Endothelial cell of umbilical vein (primary cell): ENCODE measurements at regions not wholly inside any gene's neighbourhood (a gene's known extent, or its start where the extent isn't known, plus 50 kb on each side); places are given as distances from the start of the nearest gene placed in this dataset.

Experiments
- BruUV-seq: library from RNA; stranded (reverse); fragments of 400-500 nt; replicated peaks from 2 replicates; lab custom pipeline; 2021; lab: Mats Ljungman, UMichigan
- CTCF ChIA-PET: fragments of 300-600, 350-600 bp; sonication (Branson Sonifier 250); formaldehyde crosslinking; loops from one replicate; lab custom pipeline; 2021; ENCODE audit warnings: antibody characterized with exemption, inconsistent platforms; lab: Charles Lee
- POLR2A ChIA-PET: fragments of 300-600, 350-600 bp; sonication (Branson Sonifier 250); formaldehyde crosslinking; loops from one replicate; lab custom pipeline; 2021; ENCODE audit warnings: antibody characterized with exemption, inconsistent platforms; lab: Charles Lee
- DNase-seq: peaks from one replicate; pipeline ENCODE4 v3.0.0-alpha.2; 2011; ENCODE audit warnings: low read depth, low spot score
- FAIRE-seq: peaks from 2 replicates; lab custom pipeline; 2011; peaks lifted over from hg19 to GRCh38; lab: Jason Lieb, UNC
- H2AFZ ChIP-seq: 2 replicates; pipeline ENCODE4 v1.6.0; 2012; ENCODE audit warnings: low read depth, low read length, control low read depth, inconsistent platforms
- H3K27ac ChIP-seq: 2 replicates; pipeline ENCODE4 v1.5.1; 2011; ENCODE audit warnings: low read depth, mild to moderate bottlenecking, control low read depth, low read length, moderate library complexity; ENCODE audit not compliant: insufficient read depth
- H3K27me3 ChIP-seq, 2 experiments: 2 replicates each; pipeline versions ENCODE4 v1.6.0 to v1.6.1; 2011; ENCODE audit warnings: low read length in 2 of 2, mixed read lengths in 1 of 2; ENCODE audit not compliant: control insufficient read depth in 2 of 2, insufficient read depth in 2 of 2
- H3K36me3 ChIP-seq, 2 experiments: 2 replicates in 1 of 2; 3 replicates in 1 of 2; pipeline ENCODE4 v1.5.1; 2011; ENCODE audit warnings: low read length in 2 of 2, mild to moderate bottlenecking in 1 of 2, moderate library complexity in 1 of 2; ENCODE audit not compliant: control insufficient read depth in 2 of 2, insufficient read depth in 2 of 2; ENCODE audit errors: extremely low read depth in 1 of 2
- H3K4me1 ChIP-seq: 3 replicates; pipeline ENCODE4 v1.5.1; 2011; ENCODE audit warnings: mild to moderate bottlenecking, low read length; ENCODE audit not compliant: control insufficient read depth, insufficient read depth; ENCODE audit errors: extremely low read depth
- H3K4me2 ChIP-seq: 2 replicates; pipeline ENCODE4 v1.6.1; 2011; ENCODE audit warnings: low read length, control low read depth, mixed read lengths; ENCODE audit not compliant: insufficient read depth
- H3K4me3 ChIP-seq, 3 experiments: fragments of 200-600 bp in 1 of 3; sonication (generic), shearing (Covaris generic) in 1 of 3; replicated peaks in 1 of 3; 2 replicates each; pipeline ENCODE4 v1.5.1; 2011 to 2016; ENCODE audit warnings: control low read depth in 3 of 3, low read length in 3 of 3, mild to moderate bottlenecking in 2 of 3, inconsistent platforms in 1 of 3, low read depth in 1 of 3, moderate library complexity in 1 of 3; ENCODE audit not compliant: insufficient read depth in 1 of 3
- H3K79me2 ChIP-seq: 2 replicates; pipeline ENCODE4 v1.6.0; 2012; ENCODE audit warnings: low read length, inconsistent platforms; ENCODE audit not compliant: control insufficient read depth, insufficient read depth
- H3K9ac ChIP-seq: replicated peaks from 2 replicates; pipeline ENCODE3; 2011; ENCODE audit warnings: low read length, control low read depth; ENCODE audit not compliant: insufficient read depth; ENCODE audit errors: extremely low read depth
- H3K9me1 ChIP-seq: replicated peaks from 3 replicates; pipeline ENCODE4 v1.6.0; 2011; ENCODE audit warnings: mild to moderate bottlenecking, low read length; ENCODE audit not compliant: control insufficient read depth, insufficient read depth; ENCODE audit errors: extremely low read depth
- H3K9me3 ChIP-seq: replicated peaks from 2 replicates; pipeline ENCODE4 v1.5.1; 2012; ENCODE audit warnings: low read length, inconsistent platforms; ENCODE audit not compliant: control insufficient read depth, insufficient read depth
- H4K20me1 ChIP-seq: replicated peaks from 2 replicates; pipeline ENCODE3; 2011; ENCODE audit warnings: mild to moderate bottlenecking, low read length; ENCODE audit not compliant: control insufficient read depth, insufficient read depth; ENCODE audit errors: extremely low read depth
- CTCF ChIP-seq, 2 donors: IDR thresholded peaks; 1 replicate in 1 of 2; 2 replicates in 1 of 2; pipeline ENCODE4 v1.5.1; 2011; ENCODE audit warnings: low read length in 2 of 2, mild to moderate bottlenecking in 2 of 2, moderate library complexity in 2 of 2, control low read depth in 1 of 2, inconsistent platforms in 1 of 2, low read depth in 1 of 2; ENCODE audit not compliant: insufficient read depth in 1 of 2; ENCODE audit errors: extremely low read depth in 1 of 2
- EZH2 ChIP-seq: IDR thresholded peaks from 2 replicates; pipeline ENCODE4 v1.6.1; 2012; ENCODE audit warnings: borderline replicate concordance, low read depth, mild to moderate bottlenecking, moderate library complexity, low read length, inconsistent platforms; ENCODE audit not compliant: severe bottlenecking
- FOS ChIP-seq: IDR thresholded peaks from 2 replicates; pipeline ENCODE4 v1.6.1; 2011; ENCODE audit warnings: mild to moderate bottlenecking, low read length, moderate library complexity, borderline replicate concordance; ENCODE audit not compliant: insufficient read depth
- GATA2 ChIP-seq: IDR thresholded peaks from 2 replicates; pipeline ENCODE4 v1.7.0; 2011; ENCODE audit warnings: low read depth, mild to moderate bottlenecking, moderate library complexity, mixed read lengths, low read length; ENCODE audit not compliant: insufficient read length, insufficient read depth
- JUN ChIP-seq: IDR thresholded peaks from 2 replicates; pipeline ENCODE4 v1.6.1; 2011; ENCODE audit warnings: borderline replicate concordance, low read depth; ENCODE audit not compliant: insufficient read length, insufficient read depth
- MAX ChIP-seq: IDR thresholded peaks from 2 replicates; pipeline ENCODE4 v1.6.1; 2011; ENCODE audit not compliant: insufficient read depth, insufficient read length
- MYC ChIP-seq: IDR thresholded peaks from one replicate; pipeline ENCODE4 v1.6.1; 2011; ENCODE audit warnings: mild to moderate bottlenecking, low read depth, low read length
- POLR2A ChIP-seq: IDR thresholded peaks from 2 replicates; pipeline ENCODE4 v1.6.1; 2012; ENCODE audit warnings: low read depth, mild to moderate bottlenecking, control low read depth, low read length
- POLR2AphosphoS5 ChIP-seq: IDR thresholded peaks from 2 replicates; pipeline ENCODE4 v1.6.1; 2012; ENCODE audit warnings: low read depth, mild to moderate bottlenecking, control low read depth, low read length, moderate library complexity; ENCODE audit not compliant: insufficient read depth
- dilution Hi-C: fragments of 300-500 bp; cut with MboI; formaldehyde crosslinking; loops from one replicate; pipeline ENCODE4 v1.15.0; 2019; ENCODE audit warnings: low sequenced_read_pairs; ENCODE audit not compliant: extremely low pct_ligation_motif_present
- intact Hi-C: fragments of 100-400 bp; cut with micrococcal nuclease; formaldehyde crosslinking; loops from one replicate; pipeline ENCODE4 v1.10.0; 2022

DNA sequence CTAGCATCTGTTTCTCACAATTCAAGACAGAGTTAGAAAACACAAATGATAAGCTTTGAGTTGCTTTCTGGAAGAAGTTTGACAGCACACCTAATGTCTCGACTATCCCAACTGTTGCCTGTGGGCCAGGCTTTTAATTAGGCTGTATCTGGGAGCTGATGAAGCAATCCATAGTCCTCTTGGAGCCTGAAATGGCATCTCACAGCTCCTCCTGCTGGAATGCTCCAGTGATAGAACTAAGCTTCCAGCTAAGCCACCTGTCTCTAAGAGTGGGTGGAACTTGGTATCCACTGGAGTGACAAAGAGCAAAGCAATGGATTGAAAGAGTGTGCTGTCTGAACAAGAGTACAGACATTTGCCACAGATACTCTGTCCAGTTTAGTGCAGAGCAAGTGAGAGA, 605.3 kb upstream of the NR5A2 start:
- H3K79me2 ChIP-seq = no peaks in the 10 kb centered on the region
- DNase-seq = peak; percentile 53
- no peak overlapping the region for H3K4me2 ChIP-seq
- FAIRE-seq = no peak
- no TSS peak for BruUV-seq
- H3K27ac ChIP-seq = no peak overlapping the region
- no peaks in the 10 kb centered on the region for H4K20me1 ChIP-seq
- TF ChIP-seq CTCF (IDR thresholded peaks at IDR 0.05; ENCODE audit: extremely low read depth in 1 of 2, insufficient read depth in 1 of 2, low read depth in 1 of 2, low read length in 2 of 2) (peak in 1 of 2 donors; percentile 47), GATA2 (no peak)
- ChIA-PET CTCF (interaction anchor here (0.6 to 3.1 kb wide), 37 partner anchors 9 to 855 kb away, joined by 3 to 25 read pairs (median 4); no protein-coding TSS in a partner anchor), POLR2A (no interaction called here)
- H2AFZ ChIP-seq = no peak overlapping the region
- H3K9me1 ChIP-seq = no peaks in the 10 kb centered on the region
- no peak overlapping the region for H3K4me3 ChIP-seq
- no peaks in the 10 kb centered on the region for H3K36me3 ChIP-seq
- intact Hi-C loops (loop anchor here (1.0 to 10.0 kb wide), 5 partner anchors 307 to 665 kb away; no protein-coding TSS in a partner anchor), dilution Hi-C loops (no loop called here)
- H3K4me1 ChIP-seq = no peaks in the 10 kb centered on the region
- no peaks in the 10 kb centered on the region for H3K27me3 ChIP-seq
- H3K9ac ChIP-seq = no peak overlapping the region
- H3K9me3 ChIP-seq = no peaks in the 10 kb centered on the region

DNA sequence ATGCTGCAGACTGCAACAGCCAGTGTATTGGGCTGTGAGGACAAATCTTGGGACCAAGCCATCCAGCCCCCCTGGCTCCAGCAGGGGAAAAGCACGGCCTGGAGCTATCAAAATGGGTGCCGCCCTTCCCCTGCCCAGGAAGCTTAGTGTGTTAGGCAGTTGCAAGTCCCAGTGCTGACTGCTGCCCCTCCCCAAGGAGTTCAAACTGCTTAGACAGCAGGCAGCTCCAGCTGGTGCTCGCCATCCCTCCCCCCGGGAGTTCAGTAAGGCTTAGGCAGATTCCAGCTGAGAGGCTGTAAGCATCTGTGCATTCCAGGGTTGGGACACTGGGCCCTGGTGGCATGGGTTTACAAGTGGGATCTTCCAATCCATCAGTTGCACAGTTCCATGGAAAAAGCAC, 579.6 kb upstream of the NR5A2 start:
- ChIA-PET CTCF (no interaction called here), POLR2A (no interaction called here)
- DNase-seq = no peak

More for the DNA sequence above, 579.6 kb upstream of the NR5A2 start:
- no peaks in the 10 kb centered on the region for H3K9me3 ChIP-seq
- no peak for FAIRE-seq
- H3K27me3 ChIP-seq = peaks cover 0 to 2% of the 10 kb centered on the region in 2 experiments
- no peak overlapping the region for H3K4me2 ChIP-seq
- H3K79me2 ChIP-seq = no peaks in the 10 kb centered on the region
- H3K27ac ChIP-seq = no peak overlapping the region
- H3K36me3 ChIP-seq = no peaks in the 10 kb centered on the region
- H3K4me1 ChIP-seq = no peaks in the 10 kb centered on the region
- H2AFZ ChIP-seq = no peak overlapping the region
- no peaks in the 10 kb centered on the region for H4K20me1 ChIP-seq
- intact Hi-C loops (no loop called here), dilution Hi-C loops (no loop called here)
- no peaks in the 10 kb centered on the region for H3K9me1 ChIP-seq
- H3K4me3 ChIP-seq = no peak overlapping the region
- TF ChIP-seq GATA2 (no peak), POLR2AphosphoS5 (no peak), MYC (no peak), EZH2 (no peak), POLR2A (no peak), MAX (no peak), JUN (no peak), CTCF (IDR thresholded peaks at IDR 0.05; ENCODE audit: extremely low read depth in 1 of 2, insufficient read depth in 1 of 2, low read depth in 1 of 2, low read length in 2 of 2) (no peak), FOS (no peak)
- no TSS peak for BruUV-seq
- H3K9ac ChIP-seq = no peak overlapping the region
